ENCODE measurements at regions not wholly inside any gene's neighbourhood (a gene's known extent, or its start where the extent isn't known, plus 50 kb on each side); places are given as distances from the start of the nearest gene placed in this dataset.

GRCh38 chr5:89694026-89694550 lies 715.5 kb downstream of the CETN3 start:
- CTCF ChIA-PET = no interaction called here
- in situ Hi-C loops (cut with HindIII; ENCODE audit: low pct_unique_long_range_greater_than_20kb, low sequenced_read_pairs) (no loop called here), intact Hi-C loops (cut with micrococcal nuclease; ENCODE audit: unreplicated experiment) (no loop called here)
- no peak overlapping the region for H3K27ac ChIP-seq (ENCODE audit: low read length)
- H3K9me3 ChIP-seq (ENCODE audit: control insufficient read depth, insufficient read depth, low read depth, low read length) = no peaks in the 10 kb centered on the region
- H3K4me3 ChIP-seq (ENCODE audit: low read depth in 2 of 2, low read length in 2 of 2) = no peak overlapping the region
- no peak for DNase-seq (ENCODE audit: low read depth, low spot score)
- no TSS peak for BruUV-seq (replicated peaks)
- no peaks in the 10 kb centered on the region for H3K36me3 ChIP-seq (ENCODE audit: control insufficient read depth, insufficient read depth, low read length)
- TF ChIP-seq TCF7L2 (IDR thresholded peaks at IDR 0.05; ENCODE audit: low read depth, low read length) (no peak), REST (IDR thresholded peaks at IDR 0.05; ENCODE audit: insufficient read depth in 1 of 2, low read depth in 2 of 2, low read length in 1 of 2) (no peak)
- H3K27me3 ChIP-seq (ENCODE audit: control insufficient read depth, insufficient read depth, low read length) = no peaks in the 10 kb centered on the region
- ATAC-seq = no peak
- POLR2A ChIA-PET = no interaction called here
- no peaks in the 10 kb centered on the region for H3K4me1 ChIP-seq (ENCODE audit: control insufficient read depth, insufficient read depth, low read length)

GRCh38 chr5:89690331-89690730 lies 719.2 kb downstream of the CETN3 start:
- ChIA-PET POLR2A (no interaction called here), CTCF (no interaction called here)
- H3K36me3 ChIP-seq (ENCODE audit: control insufficient read depth, insufficient read depth, low read length) = no peaks in the 10 kb centered on the region
- H3K27ac ChIP-seq (ENCODE audit: low read length) = no peak overlapping the region
- in situ Hi-C loops (cut with HindIII; ENCODE audit: low pct_unique_long_range_greater_than_20kb, low sequenced_read_pairs) = no loop called here
- no peaks in the 10 kb centered on the region for H3K27me3 ChIP-seq (ENCODE audit: control insufficient read depth, insufficient read depth, low read length)
- no peak for DNase-seq (ENCODE audit: low read depth, low spot score)
- H3K4me3 ChIP-seq (ENCODE audit: low read depth in 2 of 2, low read length in 2 of 2) = no peak overlapping the region
- H3K9me3 ChIP-seq (ENCODE audit: control insufficient read depth, insufficient read depth, low read depth, low read length) = no peaks in the 10 kb centered on the region
- intact Hi-C loops (cut with micrococcal nuclease; ENCODE audit: unreplicated experiment) = no loop called here
- no peaks in the 10 kb centered on the region for H3K4me1 ChIP-seq (ENCODE audit: control insufficient read depth, insufficient read depth, low read length)
- no TSS peak for BruUV-seq (replicated peaks)
- no peak for ATAC-seq
- no peak for TF ChIP-seq POLR2AphosphoS5 (IDR thresholded peaks at IDR 0.05; ENCODE audit: low read depth, low read length)
- TF ChIP-seq SIN3A (IDR thresholded peaks at IDR 0.05; ENCODE audit: borderline replicate concordance, insufficient read depth, low read depth, low read length) = no peak
- no peak for TF ChIP-seq CTCF (IDR thresholded peaks at IDR 0.05)
- no peak for TF ChIP-seq REST (IDR thresholded peaks at IDR 0.05; ENCODE audit: insufficient read depth in 1 of 2, low read depth in 2 of 2, low read length in 1 of 2)
- no peak for TF ChIP-seq TCF7L2 (IDR thresholded peaks at IDR 0.05; ENCODE audit: low read depth, low read length)
